ENCODE measurements at regions not wholly inside any gene's neighbourhood (a gene's known extent, or its start where the extent isn't known, plus 50 kb on each side); places are given as distances from the start of the nearest gene placed in this dataset.
A peak's percentile ranks its signal among the peaks of the same experiment; 100 is the strongest.

- Mint-ChIP-seq H3K36me3 (no peaks in the 10 kb centered on the region), H3K4me1 (no peaks in the 10 kb centered on the region), H3K27me3 (peaks cover 14% of the 10 kb centered on the region), H3K9me3 (peaks cover 0 to 3% (median 0%) of the 10 kb centered on the region in 7 donors), H3K4me3 (no peak overlapping the region), H3K27ac (peak overlapping the region in 1 of 3 donors; percentile 47)
- no peak overlapping the region for H3K4me3 ChIP-seq (ENCODE audit: low read depth, low read length)
- no peaks in the 10 kb centered on the region for H3K36me3 ChIP-seq (ENCODE audit: control insufficient read depth, insufficient read depth, low read length)
- peaks cover 6% of the 10 kb centered on the region for H3K27me3 ChIP-seq (ENCODE audit: control insufficient read depth, insufficient read depth, low read length)
- H3K27ac ChIP-seq (ENCODE audit: insufficient read depth, low read length, poor library complexity, severe bottlenecking): no peak overlapping the region
- ATAC-seq (ENCODE audit: low read depth in 2 of 2) (no peak), DNase-seq (no peak)
- H3K4me1 ChIP-seq (ENCODE audit: control insufficient read depth, insufficient read depth, low read length, poor library complexity, severe bottlenecking): no peaks in the 10 kb centered on the region
- no peaks in the 10 kb centered on the region for H3K9me3 ChIP-seq (ENCODE audit: control insufficient read depth in 2 of 2, low read length in 2 of 2)
These were observed 54.7 kb downstream of the ASCL1 start for GRCh38 chr12:103011974-103012763.

GRCh38 chr12:103012884-103013283, 55.4 kb downstream of the ASCL1 start:
- Mint-ChIP-seq H3K9me3 (peaks cover 0 to 3% (median 0%) of the 10 kb centered on the region in 7 donors), H3K4me1 (no peaks in the 10 kb centered on the region), H3K27ac (no peak overlapping the region), H3K27me3 (peaks cover 14% of the 10 kb centered on the region), H3K4me3 (no peak overlapping the region), H3K36me3 (no peaks in the 10 kb centered on the region)
- Histone ChIP-seq H3K27me3 (ENCODE audit: control insufficient read depth, insufficient read depth, low read length) (peaks cover 6% of the 10 kb centered on the region), H3K4me3 (ENCODE audit: low read depth, low read length) (no peak overlapping the region), H3K36me3 (ENCODE audit: control insufficient read depth, insufficient read depth, low read length) (no peaks in the 10 kb centered on the region), H3K9me3 (ENCODE audit: control insufficient read depth in 2 of 2, low read length in 2 of 2) (no peaks in the 10 kb centered on the region), H3K27ac (ENCODE audit: insufficient read depth, low read length, poor library complexity, severe bottlenecking) (no peak overlapping the region), H3K4me1 (ENCODE audit: control insufficient read depth, insufficient read depth, low read length, poor library complexity, severe bottlenecking) (no peaks in the 10 kb centered on the region)
- DNase-seq (no peak), ATAC-seq (ENCODE audit: low read depth in 2 of 2) (no peak)

GRCh38 chr12:103013741-103014300, 56.3 kb downstream of the ASCL1 start:
- peaks cover 0 to 3% (median 0%) of the 10 kb centered on the region in 7 donors for H3K9me3 Mint-ChIP-seq
- no peak overlapping the region for H3K27ac Mint-ChIP-seq
- peaks cover 18% of the 10 kb centered on the region for H3K27me3 Mint-ChIP-seq
- ATAC-seq (ENCODE audit: low read depth in 2 of 2) (no peak), DNase-seq (no peak)
- H3K36me3 Mint-ChIP-seq: no peaks in the 10 kb centered on the region
- no peak overlapping the region for H3K27ac ChIP-seq (ENCODE audit: insufficient read depth, low read length, poor library complexity, severe bottlenecking)
- H3K36me3 ChIP-seq (ENCODE audit: control insufficient read depth, insufficient read depth, low read length): no peaks in the 10 kb centered on the region
- peaks cover 6% of the 10 kb centered on the region for H3K27me3 ChIP-seq (ENCODE audit: control insufficient read depth, insufficient read depth, low read length)
- H3K4me1 ChIP-seq (ENCODE audit: control insufficient read depth, insufficient read depth, low read length, poor library complexity, severe bottlenecking): no peaks in the 10 kb centered on the region
- no peak overlapping the region for H3K4me3 ChIP-seq (ENCODE audit: low read depth, low read length)
- no peak overlapping the region for H3K4me3 Mint-ChIP-seq
- H3K9me3 ChIP-seq (ENCODE audit: control insufficient read depth in 2 of 2, low read length in 2 of 2): no peaks in the 10 kb centered on the region
- H3K4me1 Mint-ChIP-seq: no peaks in the 10 kb centered on the region

GRCh38 chr12:103016381-103016780, 58.9 kb downstream of the ASCL1 start:
- Mint-ChIP-seq H3K4me1 (no peaks in the 10 kb centered on the region), H3K36me3 (no peaks in the 10 kb centered on the region), H3K4me3 (no peak overlapping the region), H3K9me3 (peaks cover 0 to 3% (median 0%) of the 10 kb centered on the region in 7 donors), H3K27ac (no peak overlapping the region), H3K27me3 (peaks cover 13% of the 10 kb centered on the region)
- no peak for ATAC-seq (ENCODE audit: low read depth in 2 of 2)
- no peak overlapping the region for H3K4me3 ChIP-seq (ENCODE audit: low read depth, low read length)
- H3K36me3 ChIP-seq (ENCODE audit: control insufficient read depth, insufficient read depth, low read length): no peaks in the 10 kb centered on the region
- H3K9me3 ChIP-seq (ENCODE audit: control insufficient read depth in 2 of 2, low read length in 2 of 2): no peaks in the 10 kb centered on the region
- H3K27ac ChIP-seq (ENCODE audit: insufficient read depth, low read length, poor library complexity, severe bottlenecking): no peak overlapping the region
- no peak for DNase-seq
- H3K27me3 ChIP-seq (ENCODE audit: control insufficient read depth, insufficient read depth, low read length): peaks cover 6% of the 10 kb centered on the region
- H3K4me1 ChIP-seq (ENCODE audit: control insufficient read depth, insufficient read depth, low read length, poor library complexity, severe bottlenecking): no peaks in the 10 kb centered on the region

- H3K27me3 Mint-ChIP-seq: peaks cover 4% of the 10 kb centered on the region
- H3K4me1 Mint-ChIP-seq: no peaks in the 10 kb centered on the region
- ATAC-seq (ENCODE audit: low read depth in 2 of 2): no peak
These were observed 63.4 kb downstream of the ASCL1 start for GRCh38 chr12:103020839-103021238.

GRCh38 chr12:103021538-103022218, 64.2 kb downstream of the ASCL1 start:
- Histone ChIP-seq H3K4me1 (ENCODE audit: control insufficient read depth, insufficient read depth, low read length, poor library complexity, severe bottlenecking) (no peaks in the 10 kb centered on the region), H3K9me3 (ENCODE audit: control insufficient read depth in 2 of 2, low read length in 2 of 2) (no peaks in the 10 kb centered on the region), H3K27ac (ENCODE audit: insufficient read depth, low read length, poor library complexity, severe bottlenecking) (no peak overlapping the region), H3K4me3 (ENCODE audit: low read depth, low read length) (no peak overlapping the region), H3K36me3 (ENCODE audit: control insufficient read depth, insufficient read depth, low read length) (no peaks in the 10 kb centered on the region), H3K27me3 (ENCODE audit: control insufficient read depth, insufficient read depth, low read length) (no peaks in the 10 kb centered on the region)
- Mint-ChIP-seq H3K4me3 (no peak overlapping the region), H3K36me3 (no peaks in the 10 kb centered on the region), H3K27ac (no peak overlapping the region), H3K9me3 (no peaks in the 10 kb centered on the region), H3K4me1 (no peaks in the 10 kb centered on the region), H3K27me3 (peaks cover 4% of the 10 kb centered on the region)
- ATAC-seq (ENCODE audit: low read depth in 2 of 2): no peak
- no peak for DNase-seq

More at GRCh38 chr12:103020839-103021238, 63.4 kb downstream of the ASCL1 start:
- DNase-seq: no peak
- Histone ChIP-seq H3K4me3 (ENCODE audit: low read depth, low read length) (no peak overlapping the region), H3K27me3 (ENCODE audit: control insufficient read depth, insufficient read depth, low read length) (no peaks in the 10 kb centered on the region), H3K9me3 (ENCODE audit: control insufficient read depth in 2 of 2, low read length in 2 of 2) (no peaks in the 10 kb centered on the region), H3K4me1 (ENCODE audit: control insufficient read depth, insufficient read depth, low read length, poor library complexity, severe bottlenecking) (no peaks in the 10 kb centered on the region), H3K27ac (ENCODE audit: insufficient read depth, low read length, poor library complexity, severe bottlenecking) (no peak overlapping the region), H3K36me3 (ENCODE audit: control insufficient read depth, insufficient read depth, low read length) (no peaks in the 10 kb centered on the region)
- H3K4me3 Mint-ChIP-seq: no peak overlapping the region
- H3K9me3 Mint-ChIP-seq: no peaks in the 10 kb centered on the region
- no peak overlapping the region for H3K27ac Mint-ChIP-seq
- no peaks in the 10 kb centered on the region for H3K36me3 Mint-ChIP-seq

GRCh38 chr12:103024650-103025049, 67.2 kb downstream of the ASCL1 start:
- H3K9me3 ChIP-seq (ENCODE audit: control insufficient read depth in 2 of 2, low read length in 2 of 2): no peaks in the 10 kb centered on the region
- no peak overlapping the region for H3K27ac Mint-ChIP-seq

More at GRCh38 chr12:103024650-103025049, 67.2 kb downstream of the ASCL1 start:
- H3K36me3 Mint-ChIP-seq: no peaks in the 10 kb centered on the region
- Histone ChIP-seq H3K27me3 (ENCODE audit: control insufficient read depth, insufficient read depth, low read length) (no peaks in the 10 kb centered on the region), H3K36me3 (ENCODE audit: control insufficient read depth, insufficient read depth, low read length) (no peaks in the 10 kb centered on the region), H3K4me1 (ENCODE audit: control insufficient read depth, insufficient read depth, low read length, poor library complexity, severe bottlenecking) (no peaks in the 10 kb centered on the region), H3K4me3 (ENCODE audit: low read depth, low read length) (no peak overlapping the region), H3K27ac (ENCODE audit: insufficient read depth, low read length, poor library complexity, severe bottlenecking) (no peak overlapping the region)
- no peaks in the 10 kb centered on the region for H3K4me1 Mint-ChIP-seq
- DNase-seq (no peak), ATAC-seq (ENCODE audit: low read depth in 2 of 2) (no peak)
- no peak overlapping the region for H3K4me3 Mint-ChIP-seq
- no peaks in the 10 kb centered on the region for H3K27me3 Mint-ChIP-seq
- no peaks in the 10 kb centered on the region for H3K9me3 Mint-ChIP-seq
